Coronary artery (tissue), 2 donors: ENCODE measurements at regions not wholly inside any gene's neighbourhood (a gene's known extent, or its start where the extent isn't known, plus 50 kb on each side); places are given as distances from the start of the nearest gene placed in this dataset.

Experiments
- DNase-seq: peaks from one replicate; pipeline ENCODE4 v3.0.0-alpha.2; 2017; ENCODE audit warnings: low spot score
- H3K27ac ChIP-seq, 2 donors: fragments of 200-600 bp; sonication (generic); one replicate each; pipeline ENCODE4 v1.5.1; 2016 to 2019
- H3K4me3 ChIP-seq: fragments of 200-600 bp; sonication (generic); 2 replicates; pipeline ENCODE4 v1.5.1; 2016; ENCODE audit warnings: mild to moderate bottlenecking, moderate library complexity
- CTCF ChIP-seq: fragments of 200-600 bp; sonication (generic); IDR thresholded peaks from one replicate; pipeline ENCODE4 v1.5.1; 2019; ENCODE audit warnings: antibody characterized with exemption

- no peak overlapping the region for H3K27ac ChIP-seq
- no peak for DNase-seq
- TF ChIP-seq CTCF = no peak
- H3K4me3 ChIP-seq = no peak overlapping the region
Measured at GRCh38 chr18:42429196-42429595, 474.2 kb downstream of the PIK3C3 start.

- Histone ChIP-seq H3K4me3 (no peak overlapping the region), H3K27ac (no peak overlapping the region)
- no peak for DNase-seq
- TF ChIP-seq CTCF = no peak
Measured at GRCh38 chr18:42436222-42436765, 481.3 kb downstream of the PIK3C3 start.

- no peak for DNase-seq
- Histone ChIP-seq H3K4me3 (no peak overlapping the region), H3K27ac (no peak overlapping the region)
- no peak for TF ChIP-seq CTCF
Measured at GRCh38 chr18:42437001-42437400, 482.0 kb downstream of the PIK3C3 start.

- Histone ChIP-seq H3K27ac (no peak overlapping the region), H3K4me3 (no peak overlapping the region)
- TF ChIP-seq CTCF = no peak
- DNase-seq = no peak
Measured at GRCh38 chr18:42437646-42438045, 482.6 kb downstream of the PIK3C3 start.

GRCh38 chr18:42442656-42443055, 487.6 kb downstream of the PIK3C3 start:
- H3K27ac ChIP-seq = no peak overlapping the region
- TF ChIP-seq CTCF = no peak
- DNase-seq = no peak

GRCh38 chr18:42444349-42444748, 489.3 kb downstream of the PIK3C3 start:
- DNase-seq = no peak
- Histone ChIP-seq H3K27ac (no peak overlapping the region), H3K4me3 (no peak overlapping the region)
- no peak for TF ChIP-seq CTCF

More at GRCh38 chr18:42442656-42443055, 487.6 kb downstream of the PIK3C3 start:
- no peak overlapping the region for H3K4me3 ChIP-seq

GRCh38 chr18:42445359-42445758, 490.3 kb downstream of the PIK3C3 start:
- Histone ChIP-seq H3K4me3 (no peak overlapping the region), H3K27ac (no peak overlapping the region)
- DNase-seq = no peak
- TF ChIP-seq CTCF = no peak
